Ectodermal cell (in vitro differentiated cells): ENCODE measurements at regions not wholly inside any gene's neighbourhood (a gene's known extent, or its start where the extent isn't known, plus 50 kb on each side); places are given as distances from the start of the nearest gene placed in this dataset.

Experiments
- H3K27ac ChIP-seq: 2 replicates; pipeline ENCODE4 v1.7.0; 2013; ENCODE audit warnings: mild to moderate bottlenecking, low read depth, low read length; ENCODE audit not compliant: insufficient read depth, poor library complexity, severe bottlenecking
- H3K27me3 ChIP-seq: 2 replicates; pipeline ENCODE4 v1.7.0; 2013; ENCODE audit warnings: mild to moderate bottlenecking, low read length; ENCODE audit not compliant: insufficient read depth, control insufficient read depth, poor library complexity, severe bottlenecking
- H3K36me3 ChIP-seq: one replicate; pipeline ENCODE4 v1.7.0; 2013; ENCODE audit warnings: low read length; ENCODE audit not compliant: control insufficient read depth, insufficient read depth
- H3K4me1 ChIP-seq: one replicate; pipeline ENCODE4 v1.7.0; 2013; ENCODE audit warnings: low read length; ENCODE audit not compliant: control insufficient read depth, insufficient read depth
- H3K4me3 ChIP-seq: 2 replicates; pipeline ENCODE4 v1.7.0; 2013; ENCODE audit warnings: low read depth, low read length, control low read depth; ENCODE audit not compliant: insufficient read depth
- H3K9me3 ChIP-seq: 2 replicates; pipeline ENCODE4 v1.7.0; 2013; ENCODE audit warnings: mild to moderate bottlenecking, low read length, moderate library complexity; ENCODE audit not compliant: control insufficient read depth
- WGBS, 2 experiments: methylation state at CpG; one replicate each; pipeline ENCODE4 v1.1.7; 2013; ENCODE audit warnings: missing lambda C conversion rate in 2 of 2; 5-methylcytosine and 5-hydroxymethylcytosine counted together

DNA sequence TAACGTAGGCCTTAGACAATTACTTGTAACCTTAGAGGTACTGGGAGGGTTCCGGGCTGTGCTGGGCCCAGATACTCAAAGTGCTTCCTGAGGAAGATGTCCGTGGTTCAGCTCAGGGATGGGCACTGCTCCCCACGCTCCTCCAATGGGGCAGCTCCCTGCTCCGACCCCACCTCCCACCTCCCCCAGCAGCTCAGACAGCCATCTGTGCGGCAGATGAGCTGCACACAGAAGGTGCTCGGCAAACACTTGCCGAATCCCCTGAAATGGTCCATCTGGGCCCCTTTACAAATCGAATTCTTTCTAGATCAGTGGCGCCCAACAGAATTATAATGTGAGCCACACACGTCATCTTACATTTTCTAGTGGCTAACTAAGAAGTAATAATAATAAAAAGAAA lies 242.4 kb upstream of the RAB4A start:
- Histone ChIP-seq H3K27me3 (no peaks in the 10 kb centered on the region), H3K4me1 (peaks cover 50% of the 10 kb centered on the region), H3K9me3 (no peaks in the 10 kb centered on the region), H3K27ac (peak overlapping the region; percentile 50), H3K36me3 (no peaks in the 10 kb centered on the region), H3K4me3 (no peak overlapping the region)
- WGBS, 2 experiments: 56 to 64% methylated on average over 10 of the region's 11 CpGs

GRCh38 chr1:229028987-229029878 lies 241.7 kb upstream of the RAB4A start:
- H3K27ac ChIP-seq: no peak overlapping the region

GRCh38 chr1:229029879-229030235 lies 241.1 kb upstream of the RAB4A start:
- Histone ChIP-seq H3K4me1 (peaks cover 44% of the 10 kb centered on the region), H3K36me3 (no peaks in the 10 kb centered on the region), H3K27ac (no peak overlapping the region), H3K4me3 (no peak overlapping the region), H3K9me3 (no peaks in the 10 kb centered on the region), H3K27me3 (no peaks in the 10 kb centered on the region)
- WGBS, 2 experiments: 83 to 100% methylated on average over 1 of the region's 1 CpG

More at GRCh38 chr1:229028987-229029878, 241.7 kb upstream of the RAB4A start:
- Histone ChIP-seq H3K9me3 (no peaks in the 10 kb centered on the region), H3K27me3 (no peaks in the 10 kb centered on the region), H3K4me3 (no peak overlapping the region), H3K36me3 (no peaks in the 10 kb centered on the region), H3K4me1 (peaks cover 50% of the 10 kb centered on the region)
- whole genome bisulfite sequencing, 2 experiments: 87 to 95% methylated on average over 9 to 10 of the region's 10 CpGs

- Histone ChIP-seq H3K4me1 (peaks cover 36% of the 10 kb centered on the region), H3K4me3 (no peak overlapping the region), H3K9me3 (no peaks in the 10 kb centered on the region), H3K36me3 (no peaks in the 10 kb centered on the region), H3K27me3 (no peaks in the 10 kb centered on the region), H3K27ac (no peak overlapping the region)
- 88 to 92% methylated on average over 3 of the region's 3 CpGs for WGBS, 2 experiments
These were observed 240.3 kb upstream of the RAB4A start for GRCh38 chr1:229030630-229031029.

DNA sequence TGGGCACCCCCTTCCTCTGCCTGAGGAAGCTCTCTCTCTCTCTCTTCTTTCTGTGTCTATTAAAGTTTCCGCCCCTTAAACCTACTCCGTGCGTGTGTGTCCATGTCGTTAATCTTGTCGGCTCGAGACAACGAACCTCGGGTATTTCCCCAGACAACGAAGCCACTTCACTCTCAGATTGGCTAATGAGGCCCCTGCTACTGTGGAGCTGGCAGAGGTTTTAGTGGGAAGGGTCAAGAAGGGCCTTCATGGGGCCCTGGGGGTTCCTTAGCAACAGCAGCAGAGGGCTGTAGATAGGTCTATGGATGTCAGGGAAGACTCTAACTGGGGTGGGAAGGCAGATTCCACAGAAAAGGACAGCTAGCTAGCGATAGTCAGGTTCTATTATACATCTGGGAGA lies 239.8 kb upstream of the RAB4A start:
- H3K27me3 ChIP-seq: no peaks in the 10 kb centered on the region
- no peaks in the 10 kb centered on the region for H3K36me3 ChIP-seq
- H3K9me3 ChIP-seq: no peaks in the 10 kb centered on the region
- no peak overlapping the region for H3K4me3 ChIP-seq
- H3K27ac ChIP-seq: no peak overlapping the region
- peaks cover 34% of the 10 kb centered on the region for H3K4me1 ChIP-seq
- WGBS, 2 experiments: 80 to 86% methylated on average over 10 of the region's 10 CpGs

DNA sequence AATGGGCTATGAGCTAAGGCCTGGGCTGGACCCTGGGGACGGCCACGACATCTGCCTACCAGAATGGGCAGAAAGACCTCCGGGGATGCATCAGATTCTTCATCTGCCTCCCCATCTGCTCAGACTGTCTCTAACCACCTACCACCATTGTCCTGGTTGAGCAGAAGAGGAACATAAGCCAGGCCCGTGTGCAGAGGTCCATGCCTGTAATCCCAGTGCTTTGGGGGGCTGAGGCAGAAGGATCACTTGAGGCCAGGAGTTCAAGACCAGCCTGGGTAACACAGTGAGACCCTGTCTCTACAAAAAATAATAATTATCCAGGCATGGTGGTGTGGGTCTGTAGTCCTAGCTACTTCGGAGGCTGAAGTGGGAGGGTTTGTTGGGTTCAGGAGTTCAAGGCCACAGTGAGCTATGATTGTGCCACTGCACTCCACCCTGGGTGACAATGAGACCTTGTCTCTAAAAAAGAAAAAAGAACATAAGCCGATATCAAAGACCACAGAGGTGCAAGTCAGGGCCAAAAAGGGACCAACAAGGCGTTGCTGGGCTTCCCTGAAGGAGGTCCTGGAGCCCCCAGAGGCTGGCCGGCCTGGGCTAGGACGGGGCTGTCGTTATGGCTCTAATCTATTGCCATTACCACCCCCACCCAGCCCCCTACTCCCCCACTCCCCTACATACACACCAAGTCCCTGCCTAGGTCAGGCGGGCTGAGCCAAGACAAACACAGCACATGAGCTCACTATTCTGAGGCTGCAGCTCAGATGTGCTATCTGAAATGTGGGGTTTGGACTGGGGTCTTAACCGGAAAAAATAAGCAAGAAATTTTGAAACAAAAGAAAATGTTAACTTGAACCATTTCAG lies 239.2 kb upstream of the RAB4A start:
- WGBS, 2 experiments: 91 to 94% methylated on average over 12 of the region's 12 CpGs
- Histone ChIP-seq H3K4me1 (peaks cover 34% of the 10 kb centered on the region), H3K36me3 (no peaks in the 10 kb centered on the region), H3K27me3 (no peaks in the 10 kb centered on the region), H3K4me3 (no peak overlapping the region), H3K9me3 (no peaks in the 10 kb centered on the region), H3K27ac (no peak overlapping the region)

DNA sequence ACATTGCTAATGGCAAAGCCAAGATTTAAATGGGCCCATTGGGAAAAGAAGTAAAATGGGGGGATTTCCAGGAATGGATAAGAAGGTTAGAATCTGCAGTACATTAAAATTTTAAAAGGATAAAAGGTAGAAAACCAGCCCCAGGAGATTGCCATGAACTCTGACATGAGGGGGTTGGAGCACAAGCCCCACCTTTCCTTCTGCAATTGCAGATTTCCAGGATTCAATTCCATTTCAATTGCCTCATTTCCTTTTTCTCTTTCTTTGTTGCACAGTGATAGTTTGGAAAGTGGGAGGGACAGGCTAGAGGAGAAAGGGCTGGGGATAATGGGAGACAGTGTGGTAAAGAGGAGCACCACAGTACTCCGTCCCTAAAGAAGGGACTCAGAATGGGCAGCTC lies 238.5 kb upstream of the RAB4A start:
- H3K4me1 ChIP-seq: peaks cover 29% of the 10 kb centered on the region
- H3K27me3 ChIP-seq: no peaks in the 10 kb centered on the region
- H3K36me3 ChIP-seq: no peaks in the 10 kb centered on the region
- H3K27ac ChIP-seq: no peak overlapping the region
- 67 to 92% methylated on average over 1 of the region's 1 CpG for WGBS, 2 experiments
- no peak overlapping the region for H3K4me3 ChIP-seq
- no peaks in the 10 kb centered on the region for H3K9me3 ChIP-seq

GRCh38 chr1:229033480-229033879 lies 237.4 kb upstream of the RAB4A start:
- 83 to 91% methylated on average over 4 of the region's 4 CpGs for WGBS, 2 experiments
- no peaks in the 10 kb centered on the region for H3K27me3 ChIP-seq
- peaks cover 21% of the 10 kb centered on the region for H3K4me1 ChIP-seq
- H3K9me3 ChIP-seq: no peaks in the 10 kb centered on the region
- no peak overlapping the region for H3K4me3 ChIP-seq
- no peak overlapping the region for H3K27ac ChIP-seq
- H3K36me3 ChIP-seq: no peaks in the 10 kb centered on the region

DNA sequence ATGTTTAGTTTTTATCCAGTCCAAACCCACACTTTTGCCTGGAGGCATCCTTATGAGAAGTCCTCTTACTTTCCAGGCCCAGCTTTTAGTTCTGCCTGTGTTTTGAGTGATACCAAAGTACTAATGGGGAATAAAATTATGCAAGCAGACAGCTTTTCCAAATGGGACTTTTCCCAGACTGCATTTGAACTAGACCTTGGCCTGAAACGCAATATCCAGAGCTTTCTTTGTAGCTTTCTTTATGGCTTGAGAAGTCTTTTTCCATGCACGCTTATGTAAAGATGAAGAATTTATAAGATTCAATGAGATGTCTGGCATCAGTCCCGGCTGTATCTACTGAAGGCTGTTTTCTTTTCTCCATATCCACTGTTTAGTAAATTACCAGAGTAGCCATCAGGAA lies 236.6 kb upstream of the RAB4A start:
- 92 to 99% methylated on average over 3 of the region's 3 CpGs for WGBS, 2 experiments
- Histone ChIP-seq H3K4me3 (no peak overlapping the region), H3K36me3 (no peaks in the 10 kb centered on the region), H3K27ac (no peak overlapping the region), H3K9me3 (no peaks in the 10 kb centered on the region), H3K27me3 (no peaks in the 10 kb centered on the region), H3K4me1 (peaks cover 13% of the 10 kb centered on the region)

GRCh38 chr1:229035054-229035747 lies 235.7 kb upstream of the RAB4A start:
- Histone ChIP-seq H3K4me3 (no peak overlapping the region), H3K27me3 (no peaks in the 10 kb centered on the region), H3K27ac (no peak overlapping the region), H3K36me3 (no peaks in the 10 kb centered on the region), H3K9me3 (no peaks in the 10 kb centered on the region), H3K4me1 (peaks cover 11% of the 10 kb centered on the region)
- WGBS, 2 experiments: 89 to 92% methylated on average over 6 of the region's 6 CpGs
